ENCODE measurements at regions not wholly inside any gene's neighbourhood (a gene's known extent, or its start where the extent isn't known, plus 50 kb on each side); places are given as distances from the start of the nearest gene placed in this dataset.

DNA sequence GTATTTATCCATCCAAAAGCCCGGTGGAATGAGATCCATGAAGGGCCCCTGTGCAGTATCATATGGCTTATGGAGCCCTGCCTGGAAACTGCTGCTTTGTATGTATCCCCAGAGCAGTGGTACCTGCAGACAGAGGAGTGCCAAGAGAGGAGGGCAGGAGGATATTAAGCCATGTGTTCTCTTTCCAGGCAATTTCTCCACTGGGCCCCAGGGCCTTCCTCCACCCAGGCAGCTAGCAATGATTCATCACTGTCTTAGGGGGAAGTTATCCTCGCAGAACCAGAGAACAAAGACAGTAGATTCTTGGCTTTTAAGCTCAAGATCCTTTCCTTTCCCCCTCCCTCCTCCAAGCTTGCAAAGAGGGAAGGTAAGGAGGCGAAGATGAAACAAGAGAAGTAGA, 98.1 kb downstream of the LRRC30 start:
- no peaks in the 10 kb centered on the region for H3K36me3 Mint-ChIP-seq
- CTCF ChIA-PET = no interaction called here
- no peak for DNase-seq
- peaks cover 21% of the 10 kb centered on the region for H3K9me3 Mint-ChIP-seq
- H3K4me1 Mint-ChIP-seq = no peaks in the 10 kb centered on the region
- no peaks in the 10 kb centered on the region for H3K27me3 Mint-ChIP-seq
- H3K27ac Mint-ChIP-seq = no peak overlapping the region
- H3K4me3 Mint-ChIP-seq = no peak overlapping the region

DNA sequence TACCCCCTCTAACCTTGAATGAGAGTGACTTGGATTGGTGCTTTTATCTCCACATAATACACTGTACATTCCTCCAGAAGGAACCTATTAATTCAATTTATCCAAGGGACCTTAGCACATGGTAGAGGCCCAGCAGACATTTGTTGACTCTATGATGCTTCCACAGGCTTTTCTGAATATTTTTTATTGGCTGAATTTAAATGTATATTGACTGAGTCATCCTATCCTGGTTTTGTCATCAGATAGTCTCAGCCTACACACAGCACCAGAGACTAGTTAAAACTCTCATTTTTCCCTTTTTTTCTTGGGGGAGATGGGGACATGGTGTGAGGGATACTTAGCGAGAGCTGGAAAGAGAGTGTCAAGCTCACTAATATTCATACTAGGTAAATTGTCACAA, 101.6 kb downstream of the LRRC30 start:
- Mint-ChIP-seq H3K27ac (no peak overlapping the region), H3K27me3 (no peaks in the 10 kb centered on the region), H3K36me3 (no peaks in the 10 kb centered on the region), H3K4me3 (no peak overlapping the region), H3K9me3 (peaks cover 16% of the 10 kb centered on the region), H3K4me1 (no peaks in the 10 kb centered on the region)
- CTCF ChIA-PET = no interaction called here
- no peak for DNase-seq

DNA sequence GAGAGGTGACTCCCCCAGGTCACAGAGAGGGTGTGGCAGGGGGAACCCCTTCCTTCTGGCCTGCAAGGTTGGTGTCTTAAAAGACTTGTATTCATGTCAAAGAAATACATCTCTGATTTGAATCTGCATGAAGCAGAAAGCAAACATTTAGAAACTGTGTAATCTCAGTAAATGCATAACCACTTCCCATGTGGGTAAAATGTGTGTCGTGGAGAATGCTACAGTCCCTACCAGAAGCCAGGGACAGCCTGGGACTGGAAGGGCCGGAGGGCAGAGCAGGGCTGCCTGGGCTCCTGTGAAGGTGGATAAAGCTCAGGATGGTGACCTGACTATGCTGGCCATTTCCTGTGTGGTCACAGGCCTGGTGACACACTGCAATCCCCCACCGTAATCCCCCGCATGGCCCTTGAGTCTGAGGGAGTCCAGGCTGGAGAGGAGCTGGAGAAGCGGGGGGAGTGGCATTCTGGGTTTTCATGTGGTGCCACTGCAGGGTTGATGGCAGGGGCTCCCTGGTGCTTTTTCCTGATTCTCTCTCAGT, 102.2 kb downstream of the LRRC30 start:
- Mint-ChIP-seq H3K27me3 (no peaks in the 10 kb centered on the region), H3K9me3 (peaks cover 12% of the 10 kb centered on the region), H3K4me1 (no peaks in the 10 kb centered on the region), H3K4me3 (no peak overlapping the region), H3K36me3 (no peaks in the 10 kb centered on the region), H3K27ac (no peak overlapping the region)
- no peak for DNase-seq
- CTCF ChIA-PET = no interaction called here

DNA sequence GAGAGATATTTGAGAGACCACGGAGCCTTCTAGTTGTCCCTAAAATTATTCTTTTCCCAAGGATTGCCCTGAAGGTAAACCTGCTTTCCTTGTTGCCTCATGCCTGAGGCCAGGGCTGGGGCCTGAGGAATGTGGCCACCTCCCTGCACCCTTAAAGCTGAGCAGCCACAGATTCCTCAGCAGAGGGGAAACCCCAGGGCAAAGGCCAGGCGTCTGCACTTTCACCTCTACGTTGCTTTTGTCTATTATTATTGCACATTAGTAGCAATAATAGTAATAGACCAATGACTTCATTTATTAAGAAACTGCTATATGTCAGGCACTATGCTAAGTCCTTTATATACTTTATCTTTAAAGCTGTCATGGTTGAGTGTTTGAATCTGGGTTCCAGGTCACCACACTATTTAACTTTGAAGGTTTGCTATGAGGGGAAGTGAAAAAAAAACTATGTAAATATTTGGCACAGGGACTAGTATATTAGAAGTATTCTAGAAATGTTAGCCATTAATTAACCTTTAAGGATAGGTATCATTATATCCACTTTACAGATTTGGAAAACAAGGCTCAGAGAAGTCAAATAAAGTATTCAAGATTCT, 104.2 kb downstream of the LRRC30 start:
- DNase-seq = no peak
- H3K36me3 Mint-ChIP-seq = no peaks in the 10 kb centered on the region
- CTCF ChIA-PET = no interaction called here
- H3K4me3 Mint-ChIP-seq = no peak overlapping the region
- no peaks in the 10 kb centered on the region for H3K27me3 Mint-ChIP-seq
- no peak overlapping the region for H3K27ac Mint-ChIP-seq
- H3K4me1 Mint-ChIP-seq = no peaks in the 10 kb centered on the region
- H3K9me3 Mint-ChIP-seq = peaks cover 9% of the 10 kb centered on the region

DNA sequence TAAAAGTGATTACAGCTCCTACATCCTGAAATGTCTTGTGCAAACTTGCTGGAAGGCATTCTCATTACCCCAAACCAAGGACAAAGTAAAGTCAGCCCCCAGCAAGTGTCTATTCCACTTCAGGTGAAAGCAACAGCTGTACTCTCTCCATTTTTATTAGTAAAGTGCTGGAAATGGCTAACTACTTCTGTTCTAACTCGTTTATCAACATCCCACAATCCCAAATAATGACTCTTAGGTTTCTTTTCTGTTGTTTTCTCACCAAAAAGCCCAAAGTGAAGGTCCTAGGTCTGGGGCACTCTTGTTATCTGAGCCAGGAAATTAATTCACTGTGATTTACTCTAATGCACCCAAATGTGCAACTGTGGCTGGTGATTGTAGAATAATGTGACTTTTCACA, 105.7 kb downstream of the LRRC30 start:
- no peak overlapping the region for H3K27ac Mint-ChIP-seq
- CTCF ChIA-PET = interaction anchor here (0.6 kb wide), 1 partner anchor 176 kb away, joined by 3 read pairs; no protein-coding TSS in a partner anchor
- DNase-seq = no peak
- no peaks in the 10 kb centered on the region for H3K4me1 Mint-ChIP-seq
- H3K27me3 Mint-ChIP-seq = no peaks in the 10 kb centered on the region
- H3K4me3 Mint-ChIP-seq = no peak overlapping the region
- peaks cover 5% of the 10 kb centered on the region for H3K9me3 Mint-ChIP-seq
- H3K36me3 Mint-ChIP-seq = no peaks in the 10 kb centered on the region

DNA sequence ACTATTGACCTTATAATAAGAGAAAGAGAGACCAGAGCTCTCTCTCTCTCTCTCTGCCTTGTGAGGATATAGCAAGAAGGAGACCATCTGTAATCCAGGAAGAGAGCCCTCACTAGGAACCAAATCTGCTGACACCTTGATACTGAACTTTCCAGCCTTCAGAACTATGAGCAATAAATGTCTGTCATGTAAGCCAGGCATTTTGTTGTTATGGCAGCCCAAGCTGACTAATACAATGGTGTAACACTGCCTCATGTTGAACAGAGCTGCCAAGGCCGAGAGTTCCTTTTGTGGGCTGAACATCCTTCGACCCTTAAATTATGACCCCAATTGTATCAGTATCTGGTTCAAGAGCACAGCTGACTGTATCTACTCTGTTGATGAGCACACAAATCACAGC, 108.0 kb downstream of the LRRC30 start:
- CTCF ChIA-PET = no interaction called here
- no peaks in the 10 kb centered on the region for H3K27me3 Mint-ChIP-seq
- no peaks in the 10 kb centered on the region for H3K36me3 Mint-ChIP-seq
- DNase-seq = no peak
- no peaks in the 10 kb centered on the region for H3K4me1 Mint-ChIP-seq
- H3K9me3 Mint-ChIP-seq = peaks cover 6% of the 10 kb centered on the region
- H3K27ac Mint-ChIP-seq = no peak overlapping the region
- no peak overlapping the region for H3K4me3 Mint-ChIP-seq

DNA sequence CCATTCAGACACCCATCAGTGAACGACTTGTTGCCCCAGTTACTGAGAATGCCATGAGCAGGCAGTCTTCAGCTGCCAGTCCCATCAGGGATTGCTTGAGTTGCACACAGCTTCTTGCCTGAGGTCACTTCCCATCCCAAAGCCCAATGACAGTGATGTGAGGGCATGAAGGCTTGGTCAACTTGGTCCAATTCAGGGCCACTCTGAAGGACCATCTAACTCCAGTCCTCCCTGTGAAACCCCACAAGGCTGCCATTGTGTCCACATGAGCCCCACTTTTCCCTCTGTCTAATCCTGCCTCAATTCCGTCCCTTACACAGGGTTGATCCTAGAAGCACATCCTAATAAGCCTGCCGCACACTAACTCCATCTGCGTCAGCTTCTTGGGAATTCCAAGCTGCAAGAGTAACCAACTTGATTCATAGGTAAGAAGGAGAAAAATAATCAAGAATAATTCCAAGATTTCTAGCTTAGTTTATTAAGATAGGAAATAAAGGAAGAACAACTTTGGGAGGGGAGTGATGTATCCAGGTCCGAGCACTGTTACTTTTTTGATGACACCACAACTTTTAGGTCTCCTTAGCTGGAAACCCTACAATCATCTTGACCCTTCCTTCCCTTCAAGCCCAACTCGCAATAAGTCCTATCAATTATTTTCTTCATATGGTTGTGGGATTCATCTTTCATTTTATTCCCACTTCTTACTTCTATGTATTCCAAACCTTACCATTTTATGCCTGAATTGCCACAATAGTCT, 110.9 kb downstream of the LRRC30 start:
- Mint-ChIP-seq H3K27ac (no peak overlapping the region), H3K36me3 (no peaks in the 10 kb centered on the region), H3K27me3 (no peaks in the 10 kb centered on the region), H3K9me3 (peaks cover 5% of the 10 kb centered on the region), H3K4me1 (no peaks in the 10 kb centered on the region), H3K4me3 (no peak overlapping the region)
- CTCF ChIA-PET = no interaction called here
- no peak for DNase-seq

DNA sequence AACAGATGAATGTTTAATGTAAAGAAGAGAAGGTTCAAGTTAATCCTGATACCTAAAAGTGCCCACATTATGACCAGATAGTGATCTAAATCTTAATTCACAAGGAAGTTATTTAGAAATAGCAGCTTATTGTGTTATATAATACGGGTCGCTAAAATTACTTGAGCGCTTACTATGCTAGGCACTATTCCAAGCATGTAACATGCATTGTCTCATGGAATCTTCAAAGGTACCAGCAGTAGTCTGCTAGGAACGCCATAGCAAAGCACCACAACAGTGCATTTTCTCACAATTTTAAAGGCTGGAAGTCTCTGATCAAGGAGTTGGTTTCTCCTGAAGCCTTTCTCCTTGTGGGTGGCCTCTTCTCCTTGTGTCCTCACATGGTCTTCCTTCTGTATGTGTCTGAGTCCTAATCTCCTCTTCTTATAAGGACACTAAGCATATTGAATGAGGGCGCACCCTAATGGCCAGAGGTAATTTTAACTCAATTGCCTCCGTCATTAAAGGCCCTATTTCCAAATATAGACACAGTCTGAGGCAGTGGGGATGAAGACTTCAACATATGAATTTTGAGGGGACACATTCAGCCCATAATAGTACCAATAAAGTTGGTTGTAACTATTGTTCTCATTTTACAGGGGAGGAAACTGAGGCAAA, 118.4 kb downstream of the LRRC30 start:
- CTCF ChIA-PET = no interaction called here
- no peak overlapping the region for H3K4me3 Mint-ChIP-seq
- H3K4me1 Mint-ChIP-seq = no peaks in the 10 kb centered on the region
- no peaks in the 10 kb centered on the region for H3K27me3 Mint-ChIP-seq
- H3K27ac Mint-ChIP-seq = no peak overlapping the region
- H3K36me3 Mint-ChIP-seq = no peaks in the 10 kb centered on the region
- peaks cover 4% of the 10 kb centered on the region for H3K9me3 Mint-ChIP-seq
- DNase-seq = no peak

DNA sequence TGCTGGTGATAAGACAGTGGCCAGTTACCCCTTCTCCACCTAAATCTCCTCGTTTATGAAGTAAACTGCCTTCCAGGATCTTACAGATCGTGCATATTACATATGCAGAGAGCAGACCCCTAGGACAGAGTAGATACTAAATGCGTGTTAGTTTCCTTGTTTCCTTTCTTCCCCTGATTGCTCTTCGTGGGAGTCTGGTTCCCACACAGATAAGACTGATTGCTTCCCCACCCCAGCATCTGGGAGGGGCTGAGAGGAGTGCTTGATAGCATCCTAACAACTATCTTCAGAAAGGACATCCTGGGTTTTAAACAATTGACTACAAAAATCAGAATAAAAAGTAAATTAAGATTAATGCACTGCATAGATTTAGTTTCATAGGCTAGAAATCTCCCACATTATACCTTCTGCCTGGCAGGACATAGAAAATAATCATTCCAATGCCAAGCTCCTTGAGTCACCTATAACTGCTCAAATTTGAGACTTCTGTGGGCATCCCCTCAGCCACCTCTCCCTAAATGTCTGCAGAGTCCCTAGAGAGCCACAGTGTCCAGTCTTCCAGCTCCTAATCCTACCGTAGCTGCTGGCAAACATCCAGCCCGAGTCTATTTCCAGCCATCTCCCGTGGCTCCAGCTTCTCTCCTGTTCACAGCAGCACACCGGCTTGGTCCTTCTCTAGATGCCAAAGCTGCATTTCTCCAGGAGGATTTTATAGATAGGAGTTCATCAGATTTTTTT, 128.3 kb downstream of the LRRC30 start:
- Mint-ChIP-seq H3K27me3 (no peaks in the 10 kb centered on the region), H3K9me3 (peaks cover 7% of the 10 kb centered on the region), H3K27ac (no peak overlapping the region), H3K4me3 (no peak overlapping the region), H3K36me3 (no peaks in the 10 kb centered on the region), H3K4me1 (no peaks in the 10 kb centered on the region)
- CTCF ChIA-PET = no interaction called here
- no peak for DNase-seq

DNA sequence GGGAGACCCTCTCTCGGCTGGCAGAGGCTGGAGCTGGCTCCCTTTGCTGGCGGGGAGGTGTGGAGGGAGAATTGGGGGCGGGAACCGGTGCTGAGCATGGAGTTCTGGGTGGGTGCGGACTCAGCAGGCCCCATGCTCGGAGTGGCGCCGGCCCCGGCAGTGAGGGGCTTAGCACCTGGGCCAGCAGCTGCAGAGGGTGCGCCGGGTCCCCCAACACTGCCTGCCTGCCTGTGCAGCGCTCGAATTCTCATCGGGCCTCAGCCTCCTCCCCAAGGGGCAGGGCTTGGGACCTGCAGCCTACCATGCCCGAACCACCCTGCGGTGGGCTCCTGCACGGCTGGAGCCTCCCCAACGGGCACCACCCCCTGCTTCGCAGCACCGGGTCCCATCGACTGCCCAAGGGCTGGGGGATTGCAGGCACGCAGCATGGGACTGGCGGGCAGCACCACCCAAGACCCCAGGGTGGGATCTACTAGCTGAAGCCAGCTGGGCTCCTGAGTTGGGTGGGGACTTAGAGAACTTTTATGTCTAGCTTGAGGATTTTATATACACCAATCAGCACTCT, 129.8 kb downstream of the LRRC30 start:
- Mint-ChIP-seq H3K4me1 (no peaks in the 10 kb centered on the region), H3K4me3 (no peak overlapping the region), H3K9me3 (peaks cover 11% of the 10 kb centered on the region), H3K27me3 (no peaks in the 10 kb centered on the region), H3K36me3 (no peaks in the 10 kb centered on the region), H3K27ac (no peak overlapping the region)
- CTCF ChIA-PET = no interaction called here
- DNase-seq = no peak

DNA sequence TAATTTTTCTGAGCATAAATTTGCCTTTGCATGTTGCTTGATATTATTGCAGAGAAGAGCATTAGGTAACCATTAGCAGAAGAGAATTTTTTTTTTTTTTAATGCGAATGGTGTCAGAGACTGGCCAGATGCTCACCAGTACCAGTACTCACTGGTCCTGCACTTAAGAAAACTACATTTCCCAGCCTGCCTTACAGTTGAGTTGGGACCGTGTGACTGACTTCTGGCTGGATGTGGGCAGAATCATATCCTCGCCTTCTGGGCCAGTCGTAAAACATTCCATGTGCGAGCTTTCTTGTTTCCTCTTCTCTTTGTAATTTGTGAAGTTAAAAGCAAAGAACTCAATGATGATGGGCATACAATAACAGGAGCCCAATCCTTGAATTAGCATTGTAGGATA, 132.4 kb downstream of the LRRC30 start:
- Mint-ChIP-seq H3K27ac (no peak overlapping the region), H3K27me3 (no peaks in the 10 kb centered on the region), H3K4me1 (no peaks in the 10 kb centered on the region), H3K4me3 (no peak overlapping the region), H3K36me3 (no peaks in the 10 kb centered on the region), H3K9me3 (peaks cover 11% of the 10 kb centered on the region)
- CTCF ChIA-PET = no interaction called here
- DNase-seq = no peak

DNA sequence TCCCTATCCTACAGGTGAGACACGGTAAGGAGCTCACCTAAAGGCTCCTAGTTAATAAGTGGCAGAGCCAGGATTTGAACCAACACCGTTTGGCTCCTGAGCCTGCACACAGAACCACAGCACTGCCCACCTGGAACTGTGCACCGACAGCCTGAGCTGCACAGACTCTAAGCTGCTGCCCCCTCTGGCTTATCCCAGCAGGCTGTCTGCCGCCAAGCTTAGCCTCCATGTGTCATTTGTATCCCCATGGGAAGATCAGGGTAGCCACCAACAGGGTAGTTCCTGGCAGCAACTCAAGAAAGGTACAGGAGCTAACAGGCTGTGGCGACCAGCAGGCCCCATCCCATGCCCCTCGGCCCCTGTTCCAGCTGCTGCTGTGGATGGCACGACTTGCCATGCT, 135.7 kb downstream of the LRRC30 start:
- Mint-ChIP-seq H3K9me3 (peaks cover 9% of the 10 kb centered on the region), H3K4me3 (no peak overlapping the region), H3K36me3 (no peaks in the 10 kb centered on the region), H3K27ac (no peak overlapping the region), H3K4me1 (peaks cover 6% of the 10 kb centered on the region), H3K27me3 (no peaks in the 10 kb centered on the region)
- CTCF ChIA-PET = no interaction called here
- DNase-seq = no peak

DNA sequence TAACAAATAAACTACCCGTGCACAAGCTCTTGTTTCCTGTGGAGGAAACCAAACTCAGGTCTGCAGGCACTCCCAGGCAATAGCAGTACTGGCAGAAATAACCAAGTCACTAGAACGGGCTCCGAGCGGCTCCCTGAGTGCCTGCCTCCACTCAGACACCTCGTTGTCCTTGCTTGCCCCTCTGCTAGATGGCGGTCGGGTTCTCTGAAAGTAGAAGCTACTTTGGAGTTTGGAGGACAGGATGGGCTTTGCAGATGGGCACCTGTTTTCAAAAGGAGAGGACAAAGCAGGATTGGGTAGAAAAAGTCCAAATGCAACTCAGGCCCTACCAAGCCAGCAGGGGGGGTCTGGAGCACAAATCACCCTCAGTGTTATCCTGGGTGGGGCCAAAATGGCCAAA, 136.4 kb downstream of the LRRC30 start:
- Mint-ChIP-seq H3K9me3 (peaks cover 11% of the 10 kb centered on the region), H3K4me1 (peaks cover 6% of the 10 kb centered on the region), H3K27ac (no peak overlapping the region), H3K36me3 (no peaks in the 10 kb centered on the region), H3K4me3 (no peak overlapping the region), H3K27me3 (no peaks in the 10 kb centered on the region)
- CTCF ChIA-PET = no interaction called here
- no peak for DNase-seq

DNA sequence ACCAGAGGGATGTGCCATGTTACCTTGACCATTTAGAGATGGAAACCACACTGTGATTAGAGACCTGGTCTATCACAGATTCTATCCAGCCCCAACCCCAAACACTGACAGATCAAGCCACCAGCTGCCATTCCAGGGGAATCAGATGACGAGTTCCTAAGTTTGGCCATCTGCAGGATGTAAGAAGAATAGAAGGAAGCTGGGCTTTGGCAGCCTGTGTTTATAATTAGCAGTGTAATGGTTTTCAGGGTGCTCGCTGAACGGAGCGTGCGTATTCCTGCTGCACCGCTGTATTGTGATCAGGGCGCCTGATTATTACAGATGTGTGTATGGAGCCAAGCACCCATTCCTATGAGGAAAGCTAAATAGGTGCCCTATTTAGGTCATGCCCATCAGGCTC, 138.1 kb downstream of the LRRC30 start:
- CTCF ChIA-PET = interaction anchor here (0.6 kb wide), 1 partner anchor 18 kb away, joined by 3 read pairs; no protein-coding TSS in a partner anchor
- Mint-ChIP-seq H3K27ac (no peak overlapping the region), H3K27me3 (no peaks in the 10 kb centered on the region), H3K36me3 (no peaks in the 10 kb centered on the region), H3K4me3 (no peak overlapping the region), H3K4me1 (peaks cover 6% of the 10 kb centered on the region), H3K9me3 (peaks cover 14% of the 10 kb centered on the region)
- no peak for DNase-seq

Data from activated naive CD4-positive, alpha-beta T cell treated with anti-CD3 and anti-CD28 coated beads, Interleukin-2, amount 10 ng/mL, durations not matched to agents 7 days and 5 days (primary cell).